PC-9 (cell line): ENCODE measurements at regions not wholly inside any gene's neighbourhood (a gene's known extent, or its start where the extent isn't known, plus 50 kb on each side); places are given as distances from the start of the nearest gene placed in this dataset.

Experiments
- BruUV-seq: library from RNA; stranded (reverse); fragments of 400-500 nt; replicated peaks from 2 replicates; lab custom pipeline; 2021; lab: Mats Ljungman, UMichigan
- CTCF ChIA-PET: fragments of 300-600 bp; sonication (Branson Sonifier 250); formaldehyde crosslinking; loops from one replicate; lab custom pipeline; 2022; ENCODE audit warnings: antibody characterized with exemption; lab: Charles Lee
- POLR2A ChIA-PET: fragments of 300-600 bp; sonication (Branson Sonifier 250); formaldehyde crosslinking; loops from one replicate; lab custom pipeline; 2022; ENCODE audit warnings: antibody characterized with exemption; ENCODE audit not compliant: unreplicated experiment; lab: Charles Lee
- DNase-seq, 2 experiments: peaks; one replicate each; pipeline versions ENCODE4 v3.0.0 to v3.0.0-alpha.2; 2015 to 2022; ENCODE audit warnings: mixed read lengths in 1 of 2
- H2AFZ ChIP-seq: fragments of 200-600 bp; sonication (generic); 2 replicates; pipeline ENCODE4 v1.8.1; 2017; ENCODE audit warnings: antibody characterized with exemption
- H3F3A ChIP-seq: fragments of 200-600 bp; sonication (generic); 2 replicates; pipeline ENCODE4 v1.8.1; 2017; ENCODE audit warnings: antibody characterized with exemption, mild to moderate bottlenecking, low read depth; ENCODE audit not compliant: insufficient read depth
- H3K27ac ChIP-seq: fragments of 200-600 bp; sonication (generic); 2 replicates; pipeline ENCODE4 v1.6.1; 2016; ENCODE audit warnings: mixed run types
- H3K27me3 ChIP-seq: fragments of 200-600 bp; sonication (generic); 2 replicates; pipeline ENCODE4 v1.6.1; 2016; ENCODE audit warnings: low read depth, mixed run types; ENCODE audit not compliant: insufficient read depth
- H3K36me3 ChIP-seq: fragments of 200-600 bp; sonication (generic); 2 replicates; pipeline ENCODE4 v1.6.1; 2016; ENCODE audit warnings: low read depth, mixed run types
- H3K4me1 ChIP-seq: fragments of 200-600 bp; sonication (generic); replicated peaks from 2 replicates; pipeline ENCODE4 v1.6.1; 2016; ENCODE audit warnings: mixed run types; ENCODE audit not compliant: insufficient read depth
- H3K4me2 ChIP-seq: fragments of 200-600 bp; sonication (generic); 2 replicates; pipeline ENCODE4 v1.6.1; 2017; ENCODE audit warnings: mixed run types
- H3K4me3 ChIP-seq: fragments of 200-600 bp; sonication (generic); 2 replicates; pipeline ENCODE4 v1.6.1; 2016; ENCODE audit warnings: mixed run types
- H3K79me2 ChIP-seq: fragments of 200-600 bp; sonication (generic); 2 replicates; pipeline ENCODE4 v1.6.1; 2017; ENCODE audit warnings: low read depth, mixed run types
- H3K9me2 ChIP-seq: fragments of 200-600 bp; sonication (generic); 2 replicates; pipeline ENCODE4 v1.8.1; 2017; ENCODE audit warnings: mild to moderate bottlenecking; ENCODE audit not compliant: insufficient read depth
- H3K9me3 ChIP-seq: fragments of 200-600 bp; sonication (generic); 2 replicates; pipeline ENCODE4 v1.8.1; 2016; ENCODE audit warnings: low read depth; ENCODE audit not compliant: insufficient read depth
- H4K20me1 ChIP-seq: fragments of 200-600 bp; sonication (generic); 2 replicates; pipeline ENCODE4 v1.8.1; 2017; ENCODE audit not compliant: insufficient read depth
- EZH2 ChIP-seq: fragments of 200-600 bp; sonication (generic); IDR thresholded peaks from 2 replicates; pipeline ENCODE4 v1.8.0; 2017; ENCODE audit warnings: antibody characterized with exemption, low read depth
- intact Hi-C: fragments of 100-400 bp; cut with micrococcal nuclease; formaldehyde crosslinking; loops from one replicate; pipeline ENCODE4 v1.10.0; 2022; ENCODE audit not compliant: unreplicated experiment
- TF ChIP-seq, protein P1 (sequence below): fragments of 200-600 bp; sonication (generic); conservative IDR thresholded peaks from 2 replicates; pipeline ENCODE4 v1.6.1; 2017; ENCODE audit warnings: mixed run types, antibody characterized with exemption, mild to moderate bottlenecking, moderate library complexity

- no peaks in the 10 kb centered on the region for H3K4me1 ChIP-seq
- H3F3A ChIP-seq: no peaks in the 10 kb centered on the region
- no peaks in the 10 kb centered on the region for H3K9me2 ChIP-seq
- H3K4me2 ChIP-seq: no peak overlapping the region
- no peaks in the 10 kb centered on the region for H3K27me3 ChIP-seq
- CTCF ChIA-PET: no interaction called here
- no peak overlapping the region for H3K4me3 ChIP-seq
- TF ChIP-seq EZH2: no peak
- TF ChIP-seq, protein P1, sequence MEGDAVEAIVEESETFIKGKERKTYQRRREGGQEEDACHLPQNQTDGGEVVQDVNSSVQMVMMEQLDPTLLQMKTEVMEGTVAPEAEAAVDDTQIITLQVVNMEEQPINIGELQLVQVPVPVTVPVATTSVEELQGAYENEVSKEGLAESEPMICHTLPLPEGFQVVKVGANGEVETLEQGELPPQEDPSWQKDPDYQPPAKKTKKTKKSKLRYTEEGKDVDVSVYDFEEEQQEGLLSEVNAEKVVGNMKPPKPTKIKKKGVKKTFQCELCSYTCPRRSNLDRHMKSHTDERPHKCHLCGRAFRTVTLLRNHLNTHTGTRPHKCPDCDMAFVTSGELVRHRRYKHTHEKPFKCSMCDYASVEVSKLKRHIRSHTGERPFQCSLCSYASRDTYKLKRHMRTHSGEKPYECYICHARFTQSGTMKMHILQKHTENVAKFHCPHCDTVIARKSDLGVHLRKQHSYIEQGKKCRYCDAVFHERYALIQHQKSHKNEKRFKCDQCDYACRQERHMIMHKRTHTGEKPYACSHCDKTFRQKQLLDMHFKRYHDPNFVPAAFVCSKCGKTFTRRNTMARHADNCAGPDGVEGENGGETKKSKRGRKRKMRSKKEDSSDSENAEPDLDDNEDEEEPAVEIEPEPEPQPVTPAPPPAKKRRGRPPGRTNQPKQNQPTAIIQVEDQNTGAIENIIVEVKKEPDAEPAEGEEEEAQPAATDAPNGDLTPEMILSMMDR: no peak
- H3K36me3 ChIP-seq: no peaks in the 10 kb centered on the region
- H4K20me1 ChIP-seq: no peaks in the 10 kb centered on the region
- no peak overlapping the region for H2AFZ ChIP-seq
- DNase-seq: no peak
- BruUV-seq: no TSS peak
- no peak overlapping the region for H3K27ac ChIP-seq
- no peaks in the 10 kb centered on the region for H3K79me2 ChIP-seq
- no peaks in the 10 kb centered on the region for H3K9me3 ChIP-seq
- intact Hi-C loops: no loop called here
- POLR2A ChIA-PET: no interaction called here
Measured at GRCh38 chr7:68601826-68602225, 996.4 kb upstream of the AUTS2 start.

DNA sequence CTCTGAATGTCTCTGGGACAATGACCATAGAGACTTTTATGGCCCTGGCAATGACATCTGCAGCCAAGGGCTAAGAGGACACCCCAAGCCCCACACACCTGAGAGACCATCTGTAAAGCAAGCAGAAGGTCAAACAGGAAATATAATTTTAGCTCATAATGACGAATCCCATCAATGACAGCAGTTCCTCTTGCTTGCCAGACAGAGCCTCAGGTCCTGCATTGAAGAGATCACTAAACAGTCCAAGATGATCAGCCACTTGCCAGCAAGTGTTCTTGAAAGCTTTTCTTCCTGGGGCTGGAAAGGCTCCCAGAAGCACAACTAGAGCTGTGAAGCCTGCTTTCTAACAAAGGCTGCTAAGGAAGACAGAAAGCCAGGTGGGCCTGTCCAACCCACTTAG lies 993.7 kb upstream of the AUTS2 start:
- H3K4me3 ChIP-seq: no peak overlapping the region
- no peaks in the 10 kb centered on the region for H3K27me3 ChIP-seq
- H4K20me1 ChIP-seq: no peaks in the 10 kb centered on the region
- no peak overlapping the region for H3K27ac ChIP-seq
- no peak for TF ChIP-seq EZH2
- TF ChIP-seq, protein P1: no peak
- ChIA-PET CTCF (no interaction called here), POLR2A (no interaction called here)
- no peaks in the 10 kb centered on the region for H3K36me3 ChIP-seq
- BruUV-seq: no TSS peak
- H3K9me2 ChIP-seq: no peaks in the 10 kb centered on the region
- no peaks in the 10 kb centered on the region for H3F3A ChIP-seq
- DNase-seq: no peak
- intact Hi-C loops: no loop called here
- no peak overlapping the region for H2AFZ ChIP-seq
- peaks cover 12% of the 10 kb centered on the region for H3K9me3 ChIP-seq
- no peaks in the 10 kb centered on the region for H3K79me2 ChIP-seq
- H3K4me2 ChIP-seq: no peak overlapping the region
- H3K4me1 ChIP-seq: no peaks in the 10 kb centered on the region

- no TSS peak for BruUV-seq
- Histone ChIP-seq H4K20me1 (no peaks in the 10 kb centered on the region), H3K27me3 (no peaks in the 10 kb centered on the region), H3K4me2 (no peak overlapping the region), H3K79me2 (no peaks in the 10 kb centered on the region), H3K9me2 (no peaks in the 10 kb centered on the region), H3K4me1 (no peaks in the 10 kb centered on the region), H3K4me3 (no peak overlapping the region), H3K27ac (no peak overlapping the region), H3K9me3 (peaks cover 12% of the 10 kb centered on the region), H3K36me3 (no peaks in the 10 kb centered on the region), H2AFZ (no peak overlapping the region), H3F3A (no peaks in the 10 kb centered on the region)
- no peak for DNase-seq
- no peak for TF ChIP-seq EZH2
- intact Hi-C loops: no loop called here
- ChIA-PET POLR2A (no interaction called here), CTCF (no interaction called here)
Measured at GRCh38 chr7:68610701-68611100, 987.6 kb upstream of the AUTS2 start.

- POLR2A ChIA-PET: no interaction called here
- DNase-seq: no peak
Measured at GRCh38 chr7:68613405-68613804, 984.9 kb upstream of the AUTS2 start.

More at GRCh38 chr7:68613405-68613804, 984.9 kb upstream of the AUTS2 start:
- H3K4me3 ChIP-seq: no peak overlapping the region
- peaks cover 6% of the 10 kb centered on the region for H3K9me3 ChIP-seq
- H3K27me3 ChIP-seq: no peaks in the 10 kb centered on the region
- intact Hi-C loops: no loop called here
- H3K9me2 ChIP-seq: no peaks in the 10 kb centered on the region
- H3F3A ChIP-seq: no peaks in the 10 kb centered on the region
- no peak overlapping the region for H2AFZ ChIP-seq
- no peaks in the 10 kb centered on the region for H3K79me2 ChIP-seq
- H3K4me2 ChIP-seq: no peak overlapping the region
- no TSS peak for BruUV-seq
- no peak for TF ChIP-seq EZH2
- TF ChIP-seq, protein P1: no peak
- H4K20me1 ChIP-seq: no peaks in the 10 kb centered on the region
- CTCF ChIA-PET: no interaction called here
- H3K4me1 ChIP-seq: no peaks in the 10 kb centered on the region
- no peaks in the 10 kb centered on the region for H3K36me3 ChIP-seq
- no peak overlapping the region for H3K27ac ChIP-seq
